Heart left ventricle (tissue), 16 donors: ENCODE measurements at regions not wholly inside any gene's neighbourhood (a gene's known extent, or its start where the extent isn't known, plus 50 kb on each side); places are given as distances from the start of the nearest gene placed in this dataset.
A peak's percentile ranks its signal among the peaks of the same experiment; 100 is the strongest.

Experiments used
- ATAC-seq, 4 donors: fragments of 200-7000 bp; cut with Tn5 transposase; one replicate each; pipeline ENCODE4 v1.9.1; 2020 to 2022; ENCODE audit warnings: moderate library complexity in 4 of 4, mild to moderate bottlenecking in 3 of 4, moderate number of reproducible peaks in 1 of 4
- DNase-seq, 5 donors: peaks; one replicate each; pipeline ENCODE4 v3.0.0-alpha.2; 2020
- H3K27ac ChIP-seq, 12 donors: fragments of 200-600 bp; sonication (generic) in 4 of 12; one replicate each; pipeline versions ENCODE4 v1.5.0 to v1.8.0; 2016 to 2022; ENCODE audit warnings: mild to moderate bottlenecking in 2 of 12
- H3K27me3 ChIP-seq, 9 donors: fragments of 200-600 bp; sonication (generic) in 2 of 9; one replicate each; pipeline versions ENCODE4 v1.5.1 to v1.8.0; 2016 to 2022; ENCODE audit warnings: mild to moderate bottlenecking in 3 of 9
- H3K36me3 ChIP-seq, 9 donors: fragments of 200-600 bp; sonication (generic) in 2 of 9; one replicate each; pipeline versions ENCODE4 v1.5.0 to v1.8.0; 2018 to 2022; ENCODE audit warnings: mild to moderate bottlenecking in 2 of 9
- H3K4me1 ChIP-seq, 12 donors: fragments of 200-600 bp; sonication (generic) in 4 of 12; one replicate each; pipeline versions ENCODE4 v1.5.0 to v1.8.0; 2016 to 2022; ENCODE audit warnings: mild to moderate bottlenecking in 3 of 12
- H3K4me3 ChIP-seq, 12 donors: fragments of 200-600 bp; sonication (generic) in 4 of 12; one replicate each; pipeline versions ENCODE4 v1.5.0 to v1.8.0; 2017 to 2022; ENCODE audit warnings: mild to moderate bottlenecking in 9 of 12, moderate library complexity in 4 of 12
- H3K9me3 ChIP-seq, 12 donors: fragments of 200-600 bp; sonication (generic) in 4 of 12; one replicate each; pipeline versions ENCODE4 v1.5.0 to v1.8.0; 2016 to 2022; ENCODE audit warnings: mild to moderate bottlenecking in 1 of 12
- CTCF ChIP-seq, 12 donors: fragments of 200-600 bp; sonication (generic) in 4 of 12; IDR thresholded peaks; one replicate each; pipeline versions ENCODE4 v1.5.0 to v1.8.0; 2018 to 2022; ENCODE audit warnings: antibody characterized with exemption in 12 of 12, mild to moderate bottlenecking in 5 of 12
- POLR2A ChIP-seq, 2 donors: fragments of 450-650 bp; IDR thresholded peaks; one replicate each; pipeline ENCODE4 v1.6.1; 2017; ENCODE audit warnings: antibody characterized with exemption in 2 of 2, mild to moderate bottlenecking in 2 of 2, moderate library complexity in 2 of 2
- WGBS, 4 donors: extraction: QIAGEN DNeasy Blood & Tissue Kit in 2 of 4; methylation state at CpG; one replicate each; pipeline versions ENCODE4 v1.1.5 to v1.1.7; 2013 to 2018; 5-methylcytosine and 5-hydroxymethylcytosine counted together
- intact Hi-C, 10 donors: fragments of 100-400 bp; cut with DNase I; formaldehyde crosslinking; loops; one replicate each; pipeline versions ENCODE4 v1.11.1 to v1.14.2; 2022
- donor health status: ischemic (EF 13 %, LVEDD 7.1; RV severe dilation, severe dysfunction).
- donor health status: healthy with polysubstance abuse.
- donor health status: DM: no; HTN: yes; CAD: no.
- donor health status: DM: no; HTN: no; CAD: no.
- donor health status: ischemic (EF 25% LVEDD 6.9; RV normal size, moderate dysfunction).
- donor health status: ischemic (EF 25% LVEDD 5.7; RV mildly dilated, moderate dysfunction).
- donor health status: healthy.
- donor health status: DM: yes; HTN: yes; CAD: no.
- donor health status: ischemic (EF 35%, LVEDD 5.7; RV mildly dilated, moderate dysfunction).
- donor health status: nonischemic (EF 11% LVEDD 7.7; RV severe dilation, severe dysfunction).
- donor health status: DM: yes; HTN: yes; CAD: no.
- donor health status: PGD.
- donor health status: ischemic (EF 29% LVEDD 5.4; RV normal size, mild dysfunction).
- donor health status: nonischemic (EF 23%, LVEDD 6.1; RV moderate dilation, normal function).

- 60 to 67% (median 62%) methylated on average over 4 of the region's 4 CpGs for WGBS, 4 donors
- Histone ChIP-seq H3K27ac (no peak overlapping the region), H3K4me1 (no peaks in the 10 kb centered on the region), H3K27me3 (no peaks in the 10 kb centered on the region), H3K9me3 (no peaks in the 10 kb centered on the region), H3K36me3 (no peaks in the 10 kb centered on the region), H3K4me3 (no peak overlapping the region)
- DNase-seq: no peak
- no peak for ATAC-seq
- intact Hi-C loops: no loop called here
- no peak for TF ChIP-seq POLR2A (IDR thresholded peaks at IDR 0.05)
- no peak for TF ChIP-seq CTCF (IDR thresholded peaks at IDR 0.05)
Observed at GRCh38 chr2:138919120-138919747, 139.0 kb upstream of the NXPH2 start.

GRCh38 chr2:138910427-138910826 lies 130.2 kb upstream of the NXPH2 start:
- Histone ChIP-seq H3K4me3 (no peak overlapping the region), H3K27ac (no peak overlapping the region), H3K27me3 (no peaks in the 10 kb centered on the region), H3K36me3 (no peaks in the 10 kb centered on the region), H3K4me1 (no peaks in the 10 kb centered on the region), H3K9me3 (no peaks in the 10 kb centered on the region)
- DNase-seq (no peak), ATAC-seq (no peak)
- no peak for TF ChIP-seq POLR2A (IDR thresholded peaks at IDR 0.05)
- no peak for TF ChIP-seq CTCF (IDR thresholded peaks at IDR 0.05)
- intact Hi-C loops: no loop called here
- 56 to 67% (median 64%) methylated on average over 1 of the region's 1 CpG for WGBS, 4 donors

GRCh38 chr2:138906549-138906948 lies 126.4 kb upstream of the NXPH2 start:
- no peak for TF ChIP-seq CTCF (IDR thresholded peaks at IDR 0.05)
- TF ChIP-seq POLR2A (IDR thresholded peaks at IDR 0.05): no peak
- no peak overlapping the region for H3K27ac ChIP-seq
- H3K27me3 ChIP-seq: no peaks in the 10 kb centered on the region
- intact Hi-C loops: no loop called here
- no peak for DNase-seq
- H3K9me3 ChIP-seq: no peaks in the 10 kb centered on the region
- WGBS, 4 donors: 88 to 94% (median 93%) methylated on average over 2 of the region's 2 CpGs
- ATAC-seq: no peak
- H3K4me1 ChIP-seq: no peaks in the 10 kb centered on the region
- no peaks in the 10 kb centered on the region for H3K36me3 ChIP-seq
- no peak overlapping the region for H3K4me3 ChIP-seq

GRCh38 chr2:138902239-138902871 lies 122.2 kb upstream of the NXPH2 start:
- no peak overlapping the region for H3K4me3 ChIP-seq
- WGBS, 4 donors: 90 to 95% (median 91%) methylated on average over 29 of the region's 29 CpGs
- no peak for TF ChIP-seq CTCF (IDR thresholded peaks at IDR 0.05)
- TF ChIP-seq POLR2A (IDR thresholded peaks at IDR 0.05): no peak
- H3K27me3 ChIP-seq: no peaks in the 10 kb centered on the region
- ATAC-seq: peak in 1 of 4 donors; percentile 54
- DNase-seq: peak in 1 of 5 donors; percentile 57
- no peaks in the 10 kb centered on the region for H3K36me3 ChIP-seq
- no peak overlapping the region for H3K27ac ChIP-seq
- intact Hi-C loops: no loop called here
- H3K9me3 ChIP-seq: no peaks in the 10 kb centered on the region
- no peaks in the 10 kb centered on the region for H3K4me1 ChIP-seq
